ENCODE measurements at regions not wholly inside any gene's neighbourhood (a gene's known extent, or its start where the extent isn't known, plus 50 kb on each side); places are given as distances from the start of the nearest gene placed in this dataset.

GRCh38 chrX:30979271-30979670 is 90.2 kb upstream of the TAB3 start:
- ATAC-seq: no peak
- no peak overlapping the region for H3K27ac ChIP-seq (ENCODE audit: low read depth, low read length)
- peaks cover 3% of the 10 kb centered on the region; the same call in 1 of the 2 replicates for H3K27me3 ChIP-seq (ENCODE audit: insufficient read depth, low read length)
- no peaks in the 10 kb centered on the region for H3K4me1 ChIP-seq (ENCODE audit: control insufficient read depth in 1 of 2, insufficient read depth in 2 of 2, low read length in 2 of 2)
- BruUV-seq (replicated peaks): no TSS peak
- no peaks in the 10 kb centered on the region for H3K79me2 ChIP-seq (ENCODE audit: insufficient read depth, low read length)
- no peak for DNase-seq (ENCODE audit: low read depth, low spot score)
- no peaks in the 10 kb centered on the region for H3K36me3 ChIP-seq (ENCODE audit: control insufficient read depth in 1 of 2, insufficient read depth in 2 of 2, low read length in 2 of 2)
- intact Hi-C loops (cut with micrococcal nuclease): no loop called here
- ChIA-PET CTCF (no interaction called here), POLR2A (no interaction called here), RAD21 (ENCODE audit: low non-redundant PET in 1 of 2, low total read pairs in 2 of 2, uncharacterized antibody in 2 of 2, unreplicated experiment in 2 of 2) (no interaction called here)
- no peaks in the 10 kb centered on the region for H4K20me1 ChIP-seq (ENCODE audit: insufficient read depth)
- TF ChIP-seq RAD21 (IDR thresholded peaks at IDR 0.05; ENCODE audit: low read depth) (no peak), CBX3 (IDR thresholded peaks at IDR 0.05; ENCODE audit: low read depth) (no peak)
- H2AFZ ChIP-seq (ENCODE audit: low read depth, low read length, poor library complexity, severe bottlenecking): no peak overlapping the region
- no peaks in the 10 kb centered on the region for H3K9me2 ChIP-seq (ENCODE audit: insufficient read depth)
- H3K4me2 ChIP-seq (ENCODE audit: low read length): no peak overlapping the region
- no peak overlapping the region for H3K4me3 ChIP-seq (replicated peaks in 1 of 2; ENCODE audit: low read depth in 1 of 2, low read length in 2 of 2)
- no peaks in the 10 kb centered on the region for H3K9me3 ChIP-seq (ENCODE audit: control insufficient read depth in 1 of 2, insufficient read depth in 1 of 2, low read depth in 1 of 2, low read length in 2 of 2)
- H3K9ac ChIP-seq (ENCODE audit: low read length): no peak overlapping the region

GRCh38 chrX:30975467-30975866 is 86.4 kb upstream of the TAB3 start:
- CTCF ChIA-PET: no interaction called here
- Histone ChIP-seq H3K27me3 (ENCODE audit: insufficient read depth, low read length) (peaks cover 3% of the 10 kb centered on the region; the same call in 1 of the 2 replicates), H4K20me1 (ENCODE audit: insufficient read depth) (no peaks in the 10 kb centered on the region), H3K4me2 (ENCODE audit: low read length) (no peak overlapping the region), H3K79me2 (ENCODE audit: insufficient read depth, low read length) (no peaks in the 10 kb centered on the region), H3K36me3 (ENCODE audit: control insufficient read depth in 1 of 2, insufficient read depth in 2 of 2, low read length in 2 of 2) (no peaks in the 10 kb centered on the region), H3K4me1 (ENCODE audit: control insufficient read depth in 1 of 2, insufficient read depth in 2 of 2, low read length in 2 of 2) (peaks cover 0 to 7% of the 10 kb centered on the region in 2 experiments; a peak in 1 of 4 replicates), H3K9ac (ENCODE audit: low read length) (no peak overlapping the region), H2AFZ (ENCODE audit: low read depth, low read length, poor library complexity, severe bottlenecking) (no peak overlapping the region), H3K4me3 (replicated peaks in 1 of 2; ENCODE audit: low read depth in 1 of 2, low read length in 2 of 2) (no peak overlapping the region), H3K9me2 (ENCODE audit: insufficient read depth) (no peaks in the 10 kb centered on the region), H3K27ac (ENCODE audit: low read depth, low read length) (no peak overlapping the region), H3K9me3 (ENCODE audit: control insufficient read depth in 1 of 2, insufficient read depth in 1 of 2, low read depth in 1 of 2, low read length in 2 of 2) (no peaks in the 10 kb centered on the region)
- no peak for TF ChIP-seq SIN3A (IDR thresholded peaks at IDR 0.05; ENCODE audit: low read depth)
- ATAC-seq: no peak
- no peak for DNase-seq (ENCODE audit: low read depth, low spot score)
- intact Hi-C loops (cut with micrococcal nuclease): no loop called here
- POLR2A ChIA-PET: no interaction called here
- no TSS peak for BruUV-seq (replicated peaks)
- RAD21 ChIA-PET (ENCODE audit: low non-redundant PET in 1 of 2, low total read pairs in 2 of 2, uncharacterized antibody in 2 of 2, unreplicated experiment in 2 of 2): no interaction called here

All from HCT116 (cell line).